ENCODE measurements at regions not wholly inside any gene's neighbourhood (a gene's known extent, or its start where the extent isn't known, plus 50 kb on each side); places are given as distances from the start of the nearest gene placed in this dataset.
"Not testable (repeated sequence)": the region's sequence is repeated elsewhere in the genome, so short reads cannot be mapped to it uniquely, and the experiment has no call there.

GRCh38 chr2:22167256-22167655 is 1043.5 kb downstream of the TDRD15 start:
- Histone ChIP-seq H3K9ac (ENCODE audit: low read length) (no peak overlapping the region), H3K9me3 (ENCODE audit: low read length) (no peaks in the 10 kb centered on the region), H3K4me3 (ENCODE audit: low read depth in 1 of 2, low read length in 2 of 2) (no peak overlapping the region), H3K36me3 (ENCODE audit: insufficient read depth, low read length) (no peaks in the 10 kb centered on the region), H3K27me3 (ENCODE audit: control insufficient read depth in 1 of 2, insufficient read depth in 2 of 2, low read length in 2 of 2) (no peaks in the 10 kb centered on the region), H3K27ac (ENCODE audit: low read depth, low read length) (no peak overlapping the region), H3K4me1 (ENCODE audit: insufficient read depth, low read length) (no peaks in the 10 kb centered on the region)

- no peak overlapping the region for H3K27ac ChIP-seq (ENCODE audit: low read depth, low read length)
- no peak overlapping the region for H3K9ac ChIP-seq (ENCODE audit: low read length)
- no peaks in the 10 kb centered on the region for H3K9me3 ChIP-seq (ENCODE audit: low read length)
- no peaks in the 10 kb centered on the region for H3K27me3 ChIP-seq (ENCODE audit: control insufficient read depth in 1 of 2, insufficient read depth in 2 of 2, low read length in 2 of 2)
- H3K4me3 ChIP-seq (ENCODE audit: low read depth in 1 of 2, low read length in 2 of 2): no peak overlapping the region
- no peaks in the 10 kb centered on the region for H3K4me1 ChIP-seq (ENCODE audit: insufficient read depth, low read length)
- no peaks in the 10 kb centered on the region for H3K36me3 ChIP-seq (ENCODE audit: insufficient read depth, low read length)
Observed at GRCh38 chr2:22175003-22175402, 1051.2 kb downstream of the TDRD15 start.

- H3K36me3 ChIP-seq (ENCODE audit: insufficient read depth, low read length): no peaks in the 10 kb centered on the region
- no peak overlapping the region for H3K9ac ChIP-seq (ENCODE audit: low read length)
- H3K9me3 ChIP-seq (ENCODE audit: low read length): no peaks in the 10 kb centered on the region
- H3K4me3 ChIP-seq (ENCODE audit: low read depth in 1 of 2, low read length in 2 of 2): no peak overlapping the region
- no peak overlapping the region for H3K27ac ChIP-seq (ENCODE audit: low read depth, low read length)
- H3K4me1 ChIP-seq (ENCODE audit: insufficient read depth, low read length): no peaks in the 10 kb centered on the region
- H3K27me3 ChIP-seq (ENCODE audit: control insufficient read depth in 1 of 2, insufficient read depth in 2 of 2, low read length in 2 of 2): no peaks in the 10 kb centered on the region
Observed at GRCh38 chr2:22185251-22185650, 1061.5 kb downstream of the TDRD15 start.

- H3K4me3 ChIP-seq (ENCODE audit: low read depth in 1 of 2, low read length in 2 of 2); H3K9me3 ChIP-seq (ENCODE audit: low read length): not testable (repeated sequence)
Observed at GRCh38 chr2:22186261-22186828, 1062.6 kb downstream of the TDRD15 start.

GRCh38 chr2:22189893-22190480 is 1066.2 kb downstream of the TDRD15 start:
- H3K9me3 ChIP-seq (ENCODE audit: low read length): no peaks in the 10 kb centered on the region
- H3K27me3 ChIP-seq (ENCODE audit: control insufficient read depth in 1 of 2, insufficient read depth in 2 of 2, low read length in 2 of 2): no peaks in the 10 kb centered on the region
- no peaks in the 10 kb centered on the region for H3K36me3 ChIP-seq (ENCODE audit: insufficient read depth, low read length)
- H3K4me3 ChIP-seq (ENCODE audit: low read depth in 1 of 2, low read length in 2 of 2): no peak overlapping the region
- H3K27ac ChIP-seq (ENCODE audit: low read depth, low read length): no peak overlapping the region
- H3K9ac ChIP-seq (ENCODE audit: low read length): no peak overlapping the region
- H3K4me1 ChIP-seq (ENCODE audit: insufficient read depth, low read length): no peaks in the 10 kb centered on the region

More at GRCh38 chr2:22186261-22186828, 1062.6 kb downstream of the TDRD15 start:
- not testable (repeated sequence) for H3K4me1 ChIP-seq (ENCODE audit: insufficient read depth, low read length); H3K27ac ChIP-seq (ENCODE audit: low read depth, low read length); H3K36me3 ChIP-seq (ENCODE audit: insufficient read depth, low read length); H3K9ac ChIP-seq (ENCODE audit: low read length); H3K27me3 ChIP-seq (ENCODE audit: control insufficient read depth in 1 of 2, insufficient read depth in 2 of 2, low read length in 2 of 2)

GRCh38 chr2:22194218-22194617 is 1070.5 kb downstream of the TDRD15 start:
- Histone ChIP-seq H3K4me1 (ENCODE audit: insufficient read depth, low read length) (peaks cover 9% of the 10 kb centered on the region), H3K27ac (ENCODE audit: low read depth, low read length) (no peak overlapping the region), H3K27me3 (ENCODE audit: control insufficient read depth in 1 of 2, insufficient read depth in 2 of 2, low read length in 2 of 2) (no peaks in the 10 kb centered on the region), H3K9ac (ENCODE audit: low read length) (no peak overlapping the region), H3K4me3 (ENCODE audit: low read depth in 1 of 2, low read length in 2 of 2) (no peak overlapping the region), H3K9me3 (ENCODE audit: low read length) (no peaks in the 10 kb centered on the region), H3K36me3 (ENCODE audit: insufficient read depth, low read length) (no peaks in the 10 kb centered on the region)

- H3K4me1 ChIP-seq (ENCODE audit: insufficient read depth, low read length): peaks cover 9% of the 10 kb centered on the region
- no peaks in the 10 kb centered on the region for H3K36me3 ChIP-seq (ENCODE audit: insufficient read depth, low read length)
- H3K9ac ChIP-seq (ENCODE audit: low read length): no peak overlapping the region
- H3K4me3 ChIP-seq (ENCODE audit: low read depth in 1 of 2, low read length in 2 of 2): no peak overlapping the region
- H3K9me3 ChIP-seq (ENCODE audit: low read length): no peaks in the 10 kb centered on the region
- H3K27me3 ChIP-seq (ENCODE audit: control insufficient read depth in 1 of 2, insufficient read depth in 2 of 2, low read length in 2 of 2): no peaks in the 10 kb centered on the region
- H3K27ac ChIP-seq (ENCODE audit: low read depth, low read length): no peak overlapping the region
Observed at GRCh38 chr2:22196806-22197205, 1073.0 kb downstream of the TDRD15 start.

GRCh38 chr2:22198381-22199283 is 1074.9 kb downstream of the TDRD15 start:
- Histone ChIP-seq H3K27me3 (ENCODE audit: control insufficient read depth in 1 of 2, insufficient read depth in 2 of 2, low read length in 2 of 2) (no peaks in the 10 kb centered on the region), H3K9ac (ENCODE audit: low read length) (no peak overlapping the region), H3K4me1 (ENCODE audit: insufficient read depth, low read length) (peaks cover 9% of the 10 kb centered on the region), H3K36me3 (ENCODE audit: insufficient read depth, low read length) (no peaks in the 10 kb centered on the region), H3K4me3 (ENCODE audit: low read depth in 1 of 2, low read length in 2 of 2) (no peak overlapping the region), H3K9me3 (ENCODE audit: low read length) (no peaks in the 10 kb centered on the region), H3K27ac (ENCODE audit: low read depth, low read length) (no peak overlapping the region)

- H3K4me3 ChIP-seq (ENCODE audit: low read depth in 1 of 2, low read length in 2 of 2): no peak overlapping the region
- no peak overlapping the region for H3K27ac ChIP-seq (ENCODE audit: low read depth, low read length)
Observed at GRCh38 chr2:22199994-22200393, 1076.2 kb downstream of the TDRD15 start.

GRCh38 chr2:22209545-22209944 is 1085.8 kb downstream of the TDRD15 start:
- Histone ChIP-seq H3K27me3 (ENCODE audit: control insufficient read depth in 1 of 2, insufficient read depth in 2 of 2, low read length in 2 of 2) (no peaks in the 10 kb centered on the region), H3K9ac (ENCODE audit: low read length) (no peak overlapping the region), H3K27ac (ENCODE audit: low read depth, low read length) (no peak overlapping the region), H3K4me3 (ENCODE audit: low read depth in 1 of 2, low read length in 2 of 2) (no peak overlapping the region), H3K4me1 (ENCODE audit: insufficient read depth, low read length) (no peaks in the 10 kb centered on the region), H3K36me3 (ENCODE audit: insufficient read depth, low read length) (no peaks in the 10 kb centered on the region), H3K9me3 (ENCODE audit: low read length) (no peaks in the 10 kb centered on the region)

More at GRCh38 chr2:22199994-22200393, 1076.2 kb downstream of the TDRD15 start:
- Histone ChIP-seq H3K36me3 (ENCODE audit: insufficient read depth, low read length) (no peaks in the 10 kb centered on the region), H3K9me3 (ENCODE audit: low read length) (no peaks in the 10 kb centered on the region), H3K9ac (ENCODE audit: low read length) (no peak overlapping the region), H3K4me1 (ENCODE audit: insufficient read depth, low read length) (peaks cover 9% of the 10 kb centered on the region), H3K27me3 (ENCODE audit: control insufficient read depth in 1 of 2, insufficient read depth in 2 of 2, low read length in 2 of 2) (no peaks in the 10 kb centered on the region)

- Histone ChIP-seq H3K4me1 (ENCODE audit: insufficient read depth, low read length) (no peaks in the 10 kb centered on the region), H3K9me3 (ENCODE audit: low read length) (no peaks in the 10 kb centered on the region), H3K36me3 (ENCODE audit: insufficient read depth, low read length) (no peaks in the 10 kb centered on the region), H3K9ac (ENCODE audit: low read length) (no peak overlapping the region), H3K4me3 (ENCODE audit: low read depth in 1 of 2, low read length in 2 of 2) (no peak overlapping the region), H3K27me3 (ENCODE audit: control insufficient read depth in 1 of 2, insufficient read depth in 2 of 2, low read length in 2 of 2) (no peaks in the 10 kb centered on the region), H3K27ac (ENCODE audit: low read depth, low read length) (no peak overlapping the region)
Observed at GRCh38 chr2:22213237-22213636, 1089.5 kb downstream of the TDRD15 start.
